IMR-90 (cell line): ENCODE measurements at regions not wholly inside any gene's neighbourhood (a gene's known extent, or its start where the extent isn't known, plus 50 kb on each side); places are given as distances from the start of the nearest gene placed in this dataset.

ENCODE experiments used
- ATAC-seq: fragments of 200-7000 bp; cut with Tn5 transposase; 2 replicates; pipeline ENCODE4 v1.9.1; 2020; ENCODE audit warnings: low read depth, mild to moderate bottlenecking, moderate library complexity
- BruUV-seq: library from RNA; stranded (reverse); fragments of 400-500 nt; replicated peaks from 2 replicates; lab custom pipeline; 2021; lab: Mats Ljungman, UMichigan
- CTCF ChIA-PET: fragments of 300-600 bp; formaldehyde crosslinking; extraction: SDS; loops from one replicate; lab custom pipeline; 2021; ENCODE audit warnings: antibody characterized with exemption; lab: Yijun Ruan, JAX
- POLR2A ChIA-PET: fragments of 300-600 bp; sonication (Branson Sonifier 250); formaldehyde crosslinking; loops from one replicate; lab custom pipeline; 2022; ENCODE audit warnings: antibody characterized with exemption; ENCODE audit not compliant: unreplicated experiment; lab: Charles Lee
- DNase-seq: peaks from one replicate; pipeline ENCODE4 v3.0.0; 2013
- H2AFZ ChIP-seq: replicated peaks from 2 replicates; pipeline ENCODE3; 2013; ENCODE audit warnings: low read length, mild to moderate bottlenecking; ENCODE audit not compliant: poor library complexity
- H2AK5ac ChIP-seq: 2 replicates; pipeline ENCODE4 v1.6.1; 2013; ENCODE audit warnings: low read depth, low read length, inconsistent platforms
- H2AK9ac ChIP-seq: replicated peaks from 2 replicates; pipeline ENCODE3; 2013; ENCODE audit warnings: mild to moderate bottlenecking, low read depth, low read length, moderate library complexity; ENCODE audit not compliant: poor library complexity
- H2BK120ac ChIP-seq: 2 replicates; pipeline ENCODE4 v1.6.1; 2013; ENCODE audit warnings: low read depth, low read length, inconsistent platforms
- H2BK15ac ChIP-seq: 3 replicates; pipeline ENCODE4 v1.6.1; 2013; ENCODE audit warnings: low read depth, low read length, inconsistent platforms
- H2BK20ac ChIP-seq: 2 replicates; pipeline ENCODE4 v1.6.1; 2013; ENCODE audit warnings: low read depth, mild to moderate bottlenecking, inconsistent platforms, low read length, moderate library complexity
- H2BK5ac ChIP-seq: 2 replicates; pipeline ENCODE4 v1.6.1; 2013; ENCODE audit warnings: mild to moderate bottlenecking, low read depth, low read length, inconsistent platforms; ENCODE audit not compliant: poor library complexity, severe bottlenecking
- H3K14ac ChIP-seq: replicated peaks from 2 replicates; pipeline ENCODE4 v1.6.1; 2013; ENCODE audit warnings: low read depth, low read length, inconsistent platforms
- H3K18ac ChIP-seq: 2 replicates; pipeline ENCODE4 v1.6.1; 2013; ENCODE audit warnings: low read depth, low read length, control low read depth
- H3K23ac ChIP-seq: 2 replicates; pipeline ENCODE4 v1.6.1; 2013; ENCODE audit warnings: low read depth, low read length, inconsistent platforms
- H3K27ac ChIP-seq: 2 replicates; pipeline ENCODE4 v1.5.1; 2013; ENCODE audit warnings: mild to moderate bottlenecking, control low read depth, low read length; ENCODE audit not compliant: insufficient read depth
- H3K27me3 ChIP-seq: 2 replicates; pipeline ENCODE4 v1.6.1; 2013; ENCODE audit warnings: low read length; ENCODE audit not compliant: control insufficient read depth, insufficient read depth
- H3K36me3 ChIP-seq: 2 replicates; pipeline ENCODE4 v1.6.1; 2013; ENCODE audit warnings: low read length, mixed read lengths; ENCODE audit not compliant: control insufficient read depth, insufficient read depth
- H3K4ac ChIP-seq: 2 replicates; pipeline ENCODE4 v1.6.1; 2013; ENCODE audit warnings: low read depth, low read length, inconsistent platforms
- H3K4me1 ChIP-seq: 2 replicates; pipeline ENCODE4 v1.6.1; 2013; ENCODE audit warnings: low read length, mixed read lengths; ENCODE audit not compliant: control insufficient read depth, insufficient read depth
- H3K4me2 ChIP-seq: 2 replicates; pipeline ENCODE4 v1.6.1; 2013; ENCODE audit warnings: low read depth, mild to moderate bottlenecking, control low read depth, low read length, moderate library complexity
- H3K4me3 ChIP-seq: 2 replicates; pipeline ENCODE4 v1.5.1; 2013; ENCODE audit warnings: low read depth, mild to moderate bottlenecking, control low read depth, low read length, moderate library complexity; ENCODE audit not compliant: insufficient read depth
- H3K56ac ChIP-seq: 2 replicates; pipeline ENCODE4 v1.6.1; 2013; ENCODE audit warnings: low read length, inconsistent platforms; ENCODE audit not compliant: insufficient read depth; ENCODE audit errors: extremely low read depth
- H3K79me1 ChIP-seq, 2 experiments: 2 replicates each; pipeline ENCODE4 v1.6.1; 2013; ENCODE audit warnings: low read length in 2 of 2, inconsistent platforms in 1 of 2, low read depth in 1 of 2
- H3K9ac ChIP-seq: 2 replicates; pipeline ENCODE4 v1.6.1; 2013; ENCODE audit warnings: low read depth, low read length, control low read depth
- H3K9me1 ChIP-seq: 2 replicates; pipeline ENCODE4 v1.6.1; 2013; ENCODE audit warnings: low read length, inconsistent platforms; ENCODE audit not compliant: insufficient read depth
- H3K9me3 ChIP-seq: 2 replicates; pipeline ENCODE4 v1.6.1; 2013; ENCODE audit warnings: low read length; ENCODE audit not compliant: control insufficient read depth, insufficient read depth
- H4K20me1 ChIP-seq: 2 replicates; pipeline ENCODE4 v1.6.1; 2013; ENCODE audit warnings: low read length, inconsistent platforms; ENCODE audit not compliant: insufficient read depth
- H4K5ac ChIP-seq: 2 replicates; pipeline ENCODE4 v1.6.1; 2013; ENCODE audit warnings: mild to moderate bottlenecking, low read depth, low read length, control low read depth
- H4K8ac ChIP-seq, 2 experiments: 2 replicates each; pipeline ENCODE4 v1.6.1; 2013; ENCODE audit warnings: low read depth in 2 of 2, low read length in 2 of 2, control low read depth in 1 of 2, inconsistent platforms in 1 of 2
- H4K91ac ChIP-seq: 2 replicates; pipeline ENCODE4 v1.6.1; 2013; ENCODE audit warnings: low read depth, low read length, inconsistent platforms; ENCODE audit not compliant: insufficient read depth
- BHLHE40 ChIP-seq: fragments of 150-350 bp; IDR thresholded peaks from 2 replicates; pipeline ENCODE4 v1.6.1; 2016; ENCODE audit warnings: mild to moderate bottlenecking, low read depth, low read length
- CEBPB ChIP-seq: IDR thresholded peaks from 2 replicates; pipeline ENCODE4 v1.6.1; 2012; ENCODE audit warnings: low read depth, low read length, improper control_type of control experiment
- CHD1 ChIP-seq: IDR thresholded peaks from 2 replicates; pipeline ENCODE4 v1.6.1; 2012; ENCODE audit warnings: low read depth, low read length, improper control_type of control experiment
- CTCF ChIP-seq: conservative IDR thresholded peaks from 2 replicates; pipeline ENCODE4 v1.5.1; 2012; ENCODE audit warnings: mild to moderate bottlenecking, low read depth, low read length, improper control_type of control experiment
- ELK1 ChIP-seq: fragments of 150-350 bp; IDR thresholded peaks from 2 replicates; pipeline ENCODE4 v1.6.1; 2016; ENCODE audit warnings: low read depth, mild to moderate bottlenecking, low read length, moderate library complexity, borderline replicate concordance
- FOS ChIP-seq: fragments of 150-350 bp; IDR thresholded peaks from 2 replicates; pipeline ENCODE4 v1.6.1; 2016; ENCODE audit warnings: low read depth, low read length
- MAFK ChIP-seq: IDR thresholded peaks from 2 replicates; pipeline ENCODE4 v1.6.1; 2012; ENCODE audit warnings: low read depth, low read length, improper control_type of control experiment
- MAZ ChIP-seq: IDR thresholded peaks from 2 replicates; pipeline ENCODE4 v1.6.1; 2012; ENCODE audit warnings: low read depth, mild to moderate bottlenecking, low read length, improper control_type of control experiment, moderate library complexity, borderline replicate concordance
- NFE2L2 ChIP-seq: fragments of 150-350 bp; IDR thresholded peaks from 2 replicates; pipeline ENCODE4 v1.6.1; 2016; ENCODE audit warnings: low read depth, mild to moderate bottlenecking, low read length
- POLR2A ChIP-seq: IDR thresholded peaks from 2 replicates; pipeline ENCODE4 v1.6.1; 2012; ENCODE audit warnings: mild to moderate bottlenecking, low read depth, low read length
- RAD21 ChIP-seq: IDR thresholded peaks from 2 replicates; pipeline ENCODE4 v1.6.1; 2012; ENCODE audit warnings: low read length, improper control_type of control experiment
- RCOR1 ChIP-seq: IDR thresholded peaks from 2 replicates; pipeline ENCODE4 v1.6.1; 2012; ENCODE audit warnings: mild to moderate bottlenecking, low read length, improper control_type of control experiment; ENCODE audit not compliant: insufficient replicate concordance
- RFX5 ChIP-seq: IDR thresholded peaks from 2 replicates; pipeline ENCODE4 v1.8.0; 2012; ENCODE audit warnings: low read depth, mild to moderate bottlenecking, low read length, moderate library complexity
- SMC3 ChIP-seq: fragments of 150-350 bp; IDR thresholded peaks from 2 replicates; pipeline ENCODE4 v1.6.1; 2016; ENCODE audit warnings: low read depth, mild to moderate bottlenecking, antibody characterized with exemption, low read length, moderate library complexity
- WGBS, 2 experiments: methylation state at CpG; one replicate each; pipeline versions ENCODE4 v1.1.5 to v1.1.7; 2013; ENCODE audit warnings: missing lambda C conversion rate in 2 of 2; ENCODE audit not compliant: insufficient read length in 1 of 2; ENCODE audit errors: extremely low coverage in 2 of 2; 5-methylcytosine and 5-hydroxymethylcytosine counted together
- dilution Hi-C: fragments of 300-500 bp; cut with HindIII; formaldehyde crosslinking; loops from one replicate; pipeline ENCODE4 v1.14.3; 2018; ENCODE audit warnings: low sequenced_read_pairs; ENCODE audit not compliant: unreplicated experiment
- in situ Hi-C: fragments of 300-500 bp; cut with MboI; formaldehyde crosslinking; loops from 3 replicates; pipeline ENCODE4 v1.14.3; 2019; ENCODE audit warnings: low sequenced_read_pairs, inconsistent platforms, mixed read lengths
- intact Hi-C: fragments of 100-400 bp; cut with micrococcal nuclease; formaldehyde crosslinking; loops from 2 replicates; pipeline ENCODE4 v1.10.0; 2022
- TF ChIP-seq, protein P1 (sequence below): fragments of 150-350 bp; IDR thresholded peaks from 2 replicates; pipeline ENCODE4 v1.6.1; 2017; ENCODE audit warnings: mild to moderate bottlenecking, antibody characterized with exemption, low read length, low read depth

DNA sequence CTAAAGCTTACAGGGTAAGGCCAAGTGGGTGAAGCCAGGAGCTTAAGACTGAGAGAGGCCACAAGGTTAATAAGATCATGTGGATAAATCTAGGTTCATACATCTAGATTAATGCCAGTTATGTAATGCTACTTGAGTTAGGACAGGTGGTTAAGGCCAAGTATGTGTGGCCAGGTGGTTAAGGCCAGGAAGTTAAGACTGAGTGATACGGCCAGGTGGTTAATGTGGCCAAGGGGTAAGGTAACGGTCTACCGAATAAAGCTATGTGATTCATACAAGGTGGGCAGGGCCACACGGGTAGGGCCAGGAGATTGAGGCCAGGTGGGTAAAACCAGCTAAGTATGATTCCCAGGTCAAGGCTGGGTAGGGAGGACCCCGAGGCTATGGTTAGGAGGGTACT lies 223.0 kb downstream of the TACR3 start:
- WGBS, 2 experiments = 80% methylated on average over 3 of the region's 5 CpGs; no CpG with 5 or more reads in 1 of the 2 experiments
- H3K27ac ChIP-seq = no peak overlapping the region
- no peak overlapping the region for H2AK5ac ChIP-seq
- no peaks in the 10 kb centered on the region for H3K79me1 ChIP-seq
- no peak overlapping the region for H4K5ac ChIP-seq
- H3K9me1 ChIP-seq = no peaks in the 10 kb centered on the region
- no peaks in the 10 kb centered on the region for H3K27me3 ChIP-seq
- no peak overlapping the region for H4K8ac ChIP-seq
- H2AK9ac ChIP-seq = no peak overlapping the region
- H3K4ac ChIP-seq = no peak overlapping the region
- ATAC-seq = no peak
- H4K91ac ChIP-seq = no peak overlapping the region
- H2BK20ac ChIP-seq = no peak overlapping the region
- H2BK120ac ChIP-seq = no peak overlapping the region
- intact Hi-C loops = no loop called here
- H3K36me3 ChIP-seq = no peaks in the 10 kb centered on the region
- no peak overlapping the region for H2AFZ ChIP-seq
- in situ Hi-C loops = no loop called here
- H3K14ac ChIP-seq = no peak overlapping the region
- BruUV-seq = no TSS peak
- no peak overlapping the region for H2BK5ac ChIP-seq
- TF ChIP-seq MAZ = no peak
- TF ChIP-seq ELK1 = no peak
- TF ChIP-seq CHD1 = no peak
- TF ChIP-seq MAFK = no peak
- TF ChIP-seq RAD21 = no peak
- TF ChIP-seq FOS = no peak
- no peak for TF ChIP-seq RCOR1
- no peak for TF ChIP-seq SMC3
- TF ChIP-seq CEBPB = no peak
- TF ChIP-seq RFX5 = no peak
- TF ChIP-seq NFE2L2 = no peak
- TF ChIP-seq CTCF = no peak
- TF ChIP-seq BHLHE40 = no peak
- no peak for TF ChIP-seq POLR2A
- TF ChIP-seq, protein P1, sequence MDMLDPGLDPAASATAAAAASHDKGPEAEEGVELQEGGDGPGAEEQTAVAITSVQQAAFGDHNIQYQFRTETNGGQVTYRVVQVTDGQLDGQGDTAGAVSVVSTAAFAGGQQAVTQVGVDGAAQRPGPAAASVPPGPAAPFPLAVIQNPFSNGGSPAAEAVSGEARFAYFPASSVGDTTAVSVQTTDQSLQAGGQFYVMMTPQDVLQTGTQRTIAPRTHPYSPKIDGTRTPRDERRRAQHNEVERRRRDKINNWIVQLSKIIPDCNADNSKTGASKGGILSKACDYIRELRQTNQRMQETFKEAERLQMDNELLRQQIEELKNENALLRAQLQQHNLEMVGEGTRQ = no peak
- no peak overlapping the region for H3K9ac ChIP-seq
- DNase-seq = no peak
- no peak overlapping the region for H3K56ac ChIP-seq
- H2BK15ac ChIP-seq = no peak overlapping the region
- dilution Hi-C loops = no loop called here
- no peak overlapping the region for H3K23ac ChIP-seq
- H3K4me1 ChIP-seq = no peaks in the 10 kb centered on the region
- POLR2A ChIA-PET = no interaction called here
- H3K4me2 ChIP-seq = no peak overlapping the region
- H3K4me3 ChIP-seq = no peak overlapping the region
- H3K18ac ChIP-seq = no peak overlapping the region
- CTCF ChIA-PET = no interaction called here
- no peaks in the 10 kb centered on the region for H4K20me1 ChIP-seq
- peaks cover 18% of the 10 kb centered on the region for H3K9me3 ChIP-seq
